Islet of Langerhans (tissue), 1 donor: ENCODE measurements at regions not wholly inside any gene's neighbourhood (a gene's known extent, or its start where the extent isn't known, plus 50 kb on each side); places are given as distances from the start of the nearest gene placed in this dataset.

Experiments
- FAIRE-seq: peaks from one replicate; lab custom pipeline; 2011; peaks lifted over from hg19 to GRCh38; lab: Jason Lieb, UNC

- FAIRE-seq: no peak
These were observed 730.8 kb downstream of the VRK1 start for GRCh38 chr14:97527993-97528392.

- FAIRE-seq: no peak
These were observed 734.9 kb downstream of the VRK1 start for GRCh38 chr14:97532052-97532451.

GRCh38 chr14:97536421-97536820 lies 739.2 kb downstream of the VRK1 start:
- FAIRE-seq: no peak

GRCh38 chr14:97538749-97539410 lies 741.7 kb downstream of the VRK1 start:
- FAIRE-seq: no peak

GRCh38 chr14:97539411-97539795 lies 742.2 kb downstream of the VRK1 start:
- FAIRE-seq: no peak

- FAIRE-seq: no peak
These were observed 742.7 kb downstream of the VRK1 start for GRCh38 chr14:97539884-97540283.

GRCh38 chr14:97543221-97543620 lies 746.0 kb downstream of the VRK1 start:
- FAIRE-seq: no peak

GRCh38 chr14:97543816-97544215 lies 746.6 kb downstream of the VRK1 start:
- FAIRE-seq: no peak

- FAIRE-seq: no peak
These were observed 747.4 kb downstream of the VRK1 start for GRCh38 chr14:97544571-97544970.

GRCh38 chr14:97546491-97547230 lies 749.5 kb downstream of the VRK1 start:
- FAIRE-seq: no peak

- no peak for FAIRE-seq
These were observed 753.3 kb downstream of the VRK1 start for GRCh38 chr14:97550463-97550862.

- no peak for FAIRE-seq
These were observed 757.4 kb downstream of the VRK1 start for GRCh38 chr14:97554597-97554996.

- no peak for FAIRE-seq
These were observed 767.2 kb downstream of the VRK1 start for GRCh38 chr14:97564334-97564733.

GRCh38 chr14:97571201-97571600 lies 774.0 kb downstream of the VRK1 start:
- FAIRE-seq: no peak

- FAIRE-seq: no peak
These were observed 774.8 kb downstream of the VRK1 start for GRCh38 chr14:97571866-97572555.

GRCh38 chr14:97572583-97573458 lies 775.6 kb downstream of the VRK1 start:
- FAIRE-seq: no peak

GRCh38 chr14:97575677-97576076 lies 778.5 kb downstream of the VRK1 start:
- no peak for FAIRE-seq

GRCh38 chr14:97578982-97579548 lies 781.9 kb downstream of the VRK1 start:
- FAIRE-seq: no peak

GRCh38 chr14:97581016-97581415 lies 783.8 kb downstream of the VRK1 start:
- FAIRE-seq: no peak

- no peak for FAIRE-seq
These were observed 784.8 kb downstream of the VRK1 start for GRCh38 chr14:97582022-97582421.

GRCh38 chr14:97584528-97584927 lies 787.3 kb downstream of the VRK1 start:
- FAIRE-seq: no peak

- FAIRE-seq: no peak
These were observed 795.3 kb downstream of the VRK1 start for GRCh38 chr14:97592341-97592980.
